Colon (tissue), 2 donors: ENCODE measurements at regions not wholly inside any gene's neighbourhood (a gene's known extent, or its start where the extent isn't known, plus 50 kb on each side); places are given as distances from the start of the nearest gene placed in this dataset.
"Not testable (repeated sequence)": the region's sequence is repeated elsewhere in the genome, so short reads cannot be mapped to it uniquely, and the experiment has no call there.

ENCODE experiments used
- FAIRE-seq: peaks from 2 replicates; lab custom pipeline; 2012; peaks lifted over from hg19 to GRCh38; lab: Jason Lieb, UNC
- donor health status: control.
- donor health status: control.

- FAIRE-seq, result no peak
These were observed 1490.0 kb upstream of the GBE1 start for GRCh38 chr3:83251490-83251889.

- no peak for FAIRE-seq
These were observed 1489.2 kb upstream of the GBE1 start for GRCh38 chr3:83250613-83251012.

DNA sequence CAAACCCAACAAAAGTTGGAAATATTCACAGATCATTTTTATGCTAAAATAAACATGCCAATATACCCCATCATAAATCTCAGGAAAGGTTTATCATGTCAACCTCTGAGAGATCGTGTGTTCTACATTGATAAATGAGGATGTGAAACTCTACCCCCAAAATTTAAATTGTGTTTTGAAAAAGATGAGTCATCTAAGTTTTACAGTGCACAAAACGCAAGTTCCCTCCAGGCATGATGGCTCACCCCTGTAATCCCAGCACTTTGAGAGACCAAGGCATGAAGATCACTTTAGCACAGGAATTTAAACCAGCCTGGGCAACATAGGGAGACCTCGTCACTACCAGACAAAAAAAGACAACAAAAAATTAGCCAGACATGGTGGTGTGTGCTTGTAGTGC is 1487.0 kb upstream of the GBE1 start:
- no peak for FAIRE-seq

DNA sequence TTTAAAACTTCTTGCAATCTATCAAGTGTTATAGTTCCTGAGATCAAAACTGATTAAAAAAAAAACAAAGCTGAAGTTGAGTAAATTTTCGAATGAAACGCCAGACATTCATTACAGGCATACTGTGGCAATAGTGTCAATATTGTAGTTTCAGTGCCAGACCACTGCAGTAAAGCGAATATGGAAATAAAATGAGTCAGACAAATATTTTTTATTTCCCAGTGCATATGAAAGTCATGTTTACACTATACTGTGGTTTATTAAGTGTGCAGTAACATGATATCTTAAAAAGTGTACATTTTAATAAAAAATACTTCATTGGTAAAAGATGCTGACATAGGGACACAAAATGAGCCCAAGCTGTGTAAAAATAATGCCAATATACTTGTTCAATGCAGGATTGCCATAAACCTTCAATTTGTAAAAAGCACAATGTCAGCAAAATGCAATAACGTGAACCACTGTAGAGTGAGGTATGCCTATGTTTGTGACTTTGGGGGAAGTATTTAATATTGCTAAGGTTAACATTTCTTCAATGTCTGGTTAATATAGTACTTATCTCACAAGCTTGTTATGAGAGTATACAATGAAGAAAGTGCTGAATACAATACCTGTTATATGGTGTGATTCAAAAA is 1473.9 kb upstream of the GBE1 start:
- no peak for FAIRE-seq

GRCh38 chr3:83233715-83234114 is 1472.3 kb upstream of the GBE1 start:
- no peak for FAIRE-seq

DNA sequence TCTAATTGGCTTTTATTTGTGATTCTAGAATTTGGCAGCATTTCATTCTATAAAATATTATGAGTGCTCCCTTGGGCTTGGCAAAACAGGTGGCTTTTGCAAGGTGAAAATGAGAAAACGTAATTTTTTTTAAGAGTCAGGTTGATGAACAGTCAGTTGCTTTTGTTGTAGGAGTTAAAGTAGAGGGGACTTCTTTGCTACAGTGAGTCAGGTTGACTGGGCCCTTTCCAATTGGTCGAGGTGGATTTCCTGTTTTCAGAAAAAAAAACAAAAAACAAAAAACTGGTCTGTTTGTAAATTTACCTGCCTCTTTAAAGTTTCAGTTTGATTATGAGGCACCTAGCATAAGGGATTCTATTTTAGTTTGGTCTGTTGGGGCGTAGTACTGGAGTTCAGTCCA is 1469.4 kb upstream of the GBE1 start:
- FAIRE-seq, result no peak

DNA sequence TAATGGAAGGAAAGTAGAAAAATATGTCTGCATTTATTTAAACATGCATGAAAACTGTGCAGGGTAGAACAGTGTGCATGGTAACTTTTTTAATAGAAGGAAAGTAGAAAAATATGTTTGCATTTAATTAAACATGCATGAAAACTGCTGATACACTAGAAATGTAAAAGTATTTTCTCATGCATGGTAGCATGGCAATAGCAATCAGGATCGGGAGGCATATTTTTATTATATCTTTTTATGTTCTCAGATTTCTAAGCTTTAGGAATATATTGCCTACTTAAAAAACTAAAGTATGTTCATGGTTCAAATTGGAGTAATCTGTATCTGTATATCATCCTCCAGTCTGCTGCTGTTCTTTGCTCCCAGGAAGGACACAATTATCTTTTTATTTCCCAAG is 1468.9 kb upstream of the GBE1 start:
- no peak for FAIRE-seq

DNA sequence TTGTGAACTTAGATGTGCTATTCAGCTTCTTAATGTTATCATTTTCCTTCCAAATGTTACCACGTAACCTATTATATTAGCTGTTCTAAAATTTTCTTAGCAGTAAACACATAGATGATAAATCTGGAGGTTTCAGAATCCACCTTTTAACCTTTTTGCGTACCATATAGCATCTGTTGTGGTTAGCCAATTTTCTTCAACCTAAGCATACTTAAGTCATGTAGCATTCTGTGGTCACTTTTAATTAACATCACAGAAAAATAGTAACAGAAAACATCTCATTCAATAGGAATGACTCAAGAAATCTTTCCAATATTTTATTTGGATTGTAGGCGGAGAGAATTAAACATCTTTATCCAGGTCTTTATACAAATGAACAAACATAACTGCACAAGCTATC is 1465.3 kb upstream of the GBE1 start:
- FAIRE-seq, result no peak

DNA sequence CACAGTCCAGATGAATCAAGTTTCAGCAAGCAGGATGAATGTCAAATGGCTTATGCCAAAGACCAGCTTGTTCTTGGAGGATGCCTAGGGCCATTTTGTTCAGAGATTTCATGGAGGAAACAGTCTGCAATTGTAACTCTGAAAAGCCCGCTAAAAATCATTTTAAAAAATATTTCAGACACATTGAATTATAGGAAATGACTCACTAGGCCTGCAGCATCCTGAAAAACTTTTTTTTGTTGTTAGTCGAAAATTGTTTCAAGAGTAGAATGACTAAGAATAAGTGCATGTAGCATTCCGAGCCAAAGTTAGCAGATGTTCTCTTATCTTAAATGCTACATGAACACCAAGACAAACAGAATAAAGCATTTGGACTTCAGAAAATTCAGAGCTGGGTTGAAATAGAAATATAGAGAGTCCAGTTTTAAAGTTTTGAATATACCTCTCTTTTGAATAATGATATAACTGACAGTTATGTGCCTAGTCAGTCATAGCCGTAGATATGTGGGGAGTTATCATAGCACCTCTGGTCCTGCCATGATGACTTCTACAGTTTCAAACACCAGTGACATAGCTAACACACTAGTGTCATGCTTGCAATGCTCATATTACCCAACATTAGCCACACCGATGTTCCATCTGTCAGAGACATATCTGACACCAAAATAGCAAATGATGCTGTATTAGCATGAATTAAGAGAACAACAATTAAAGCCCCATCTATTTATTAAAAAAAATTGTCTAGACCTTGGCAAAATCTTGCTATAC is 1462.8 kb upstream of the GBE1 start:
- FAIRE-seq, result no peak

DNA sequence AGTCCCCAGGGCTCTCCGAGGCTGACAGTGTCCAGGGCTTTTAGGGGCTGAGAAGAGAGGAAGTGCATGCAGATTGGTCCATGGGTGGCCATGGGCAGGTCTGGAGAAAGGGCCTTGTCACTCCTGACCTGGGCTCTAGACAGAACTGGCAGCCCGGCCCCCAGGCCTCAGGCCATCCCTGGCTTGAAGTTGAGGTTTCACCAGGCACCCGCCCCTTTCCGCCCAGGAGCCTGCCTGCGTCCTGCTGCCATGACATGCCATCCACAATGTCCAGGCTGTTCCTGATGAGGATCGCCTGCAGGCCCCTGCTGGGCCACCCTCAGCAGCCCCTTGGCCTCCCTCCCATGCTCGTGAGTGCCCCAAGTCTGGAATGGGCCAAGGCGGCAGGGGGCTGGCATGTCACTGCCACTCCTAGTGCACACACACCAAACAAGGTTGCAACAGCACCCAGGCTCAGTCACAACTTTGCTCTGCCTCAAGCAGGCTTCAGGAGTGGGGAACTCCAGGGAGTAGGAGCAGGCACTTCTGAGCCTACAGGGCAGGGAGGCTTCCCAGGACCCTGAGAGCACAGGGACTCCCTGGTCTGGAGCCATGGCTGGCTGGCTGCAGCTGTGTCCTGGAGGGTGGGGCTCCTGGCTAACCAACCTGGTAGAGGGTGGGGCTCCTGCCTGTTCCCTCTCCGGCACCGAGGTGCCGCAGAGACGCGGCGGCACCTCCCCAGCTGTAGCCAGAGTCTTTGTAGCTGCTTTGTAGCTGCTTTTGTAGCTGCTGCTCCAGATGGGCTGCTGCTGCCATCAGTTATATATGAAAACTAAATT is 1457.1 kb upstream of the GBE1 start:
- FAIRE-seq, result no peak

GRCh38 chr3:83217595-83218118 is 1456.2 kb upstream of the GBE1 start:
- FAIRE-seq, result not testable (repeated sequence)

DNA sequence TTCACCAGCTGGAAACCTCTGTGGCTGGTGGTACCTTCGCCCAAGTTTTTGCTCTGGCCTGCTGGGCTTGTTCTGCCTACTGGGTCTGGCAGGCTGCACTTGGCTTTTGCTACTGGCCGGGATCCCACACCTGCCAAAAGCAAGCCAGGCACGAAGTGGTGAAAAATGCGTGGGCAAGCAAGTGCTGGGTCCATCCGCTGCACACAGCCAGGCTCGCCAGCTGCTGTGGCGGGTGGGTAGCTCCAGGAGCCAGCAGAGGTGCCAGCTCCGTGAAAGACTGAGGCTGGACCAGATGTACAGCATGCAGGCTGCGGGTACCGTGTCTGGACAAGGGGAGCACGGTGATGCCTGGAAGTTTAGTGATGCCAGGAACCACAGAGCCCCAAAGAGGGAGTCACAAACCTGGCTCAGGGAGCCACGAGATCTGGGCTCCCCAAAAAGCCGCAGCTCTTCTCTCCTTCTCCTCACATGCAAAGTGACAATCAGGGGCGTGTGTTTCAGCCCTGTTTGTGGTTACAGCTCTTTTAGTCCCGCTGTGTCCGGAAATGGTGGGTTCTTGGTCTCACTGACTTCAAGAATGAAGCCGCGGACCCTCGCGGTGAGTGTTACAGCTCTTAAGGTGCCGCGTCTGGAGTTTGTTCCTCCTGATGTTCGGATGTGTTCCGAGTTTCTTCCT is 1455.6 kb upstream of the GBE1 start:
- no peak for FAIRE-seq

DNA sequence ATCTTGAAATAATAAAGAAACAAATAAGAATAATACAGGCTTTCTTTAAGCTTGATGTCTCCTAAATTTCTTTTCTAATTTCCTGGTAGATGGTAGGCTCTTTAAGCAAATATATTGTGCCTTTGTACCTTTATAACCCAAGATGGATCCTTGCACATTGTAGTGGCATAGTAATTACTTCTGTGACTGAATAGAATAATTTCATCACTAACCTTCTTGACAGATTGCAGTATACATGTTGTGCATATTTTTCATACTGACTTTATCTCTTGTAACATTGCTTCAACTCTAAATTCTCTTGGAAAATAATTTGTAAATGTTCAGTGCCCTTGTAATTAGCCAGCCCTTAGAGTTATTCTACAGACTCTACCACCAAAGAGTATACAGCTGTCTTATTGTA is 1433.8 kb upstream of the GBE1 start:
- no peak for FAIRE-seq

- FAIRE-seq, result no peak
These were observed 1432.1 kb upstream of the GBE1 start for GRCh38 chr3:83193526-83193925.

DNA sequence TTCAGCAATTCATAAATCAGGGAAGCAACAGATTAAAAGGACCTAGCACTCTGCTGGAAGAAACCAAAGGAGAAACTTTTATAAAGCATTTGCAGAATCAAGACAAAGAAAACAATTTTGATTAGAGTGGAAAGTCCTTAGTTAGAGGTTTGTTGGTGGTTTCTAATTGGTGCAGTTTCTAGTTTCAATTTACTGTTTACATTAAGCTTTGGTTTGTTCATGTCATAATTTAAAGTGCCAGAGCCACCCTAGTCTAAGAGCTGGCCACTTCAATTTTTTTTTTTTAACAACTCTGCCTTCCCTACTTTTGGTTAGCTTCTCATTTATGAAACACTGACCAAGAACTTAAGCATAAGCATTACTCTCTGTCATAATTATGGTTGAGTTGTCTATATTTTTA is 1428.2 kb upstream of the GBE1 start:
- FAIRE-seq, result no peak

GRCh38 chr3:83169473-83169872 is 1408.0 kb upstream of the GBE1 start:
- FAIRE-seq, result no peak

DNA sequence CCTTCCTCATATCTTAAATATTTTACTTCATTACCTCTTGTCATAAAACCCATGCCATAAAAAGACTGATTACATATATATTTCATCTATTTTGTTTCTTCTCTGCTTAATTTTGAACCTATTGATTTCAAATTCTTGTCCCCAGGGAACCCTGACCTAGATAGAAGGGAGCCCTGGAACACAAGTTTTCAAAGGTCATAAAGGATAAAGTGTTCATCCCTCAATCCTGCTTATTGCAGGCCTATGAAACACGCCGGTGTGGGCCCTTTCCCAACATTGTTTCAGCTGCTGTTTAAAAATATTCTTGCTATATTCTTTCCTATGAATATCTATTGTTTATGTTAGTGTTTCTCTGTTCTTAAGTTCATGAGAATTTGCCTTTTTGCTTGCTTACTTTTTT is 1389.5 kb upstream of the GBE1 start:
- no peak for FAIRE-seq

DNA sequence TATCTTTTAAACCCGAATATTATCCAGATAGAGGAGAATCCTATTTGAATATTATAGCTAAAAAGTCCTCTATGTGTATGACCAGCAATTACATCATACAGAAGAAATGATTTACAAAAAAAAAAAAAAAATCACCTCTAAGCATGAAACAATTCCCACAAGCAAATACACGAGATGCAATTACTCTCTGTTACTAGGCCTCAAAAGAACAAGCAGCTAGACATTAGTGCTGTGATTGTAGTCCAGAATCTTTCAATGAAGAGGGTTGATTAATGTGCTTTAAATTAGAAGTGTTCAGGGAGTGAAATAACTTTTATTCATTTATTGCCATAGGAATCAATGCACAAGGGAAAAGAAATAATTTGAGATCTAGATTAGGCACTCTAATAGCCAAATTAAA is 1379.5 kb upstream of the GBE1 start:
- FAIRE-seq, result no peak

DNA sequence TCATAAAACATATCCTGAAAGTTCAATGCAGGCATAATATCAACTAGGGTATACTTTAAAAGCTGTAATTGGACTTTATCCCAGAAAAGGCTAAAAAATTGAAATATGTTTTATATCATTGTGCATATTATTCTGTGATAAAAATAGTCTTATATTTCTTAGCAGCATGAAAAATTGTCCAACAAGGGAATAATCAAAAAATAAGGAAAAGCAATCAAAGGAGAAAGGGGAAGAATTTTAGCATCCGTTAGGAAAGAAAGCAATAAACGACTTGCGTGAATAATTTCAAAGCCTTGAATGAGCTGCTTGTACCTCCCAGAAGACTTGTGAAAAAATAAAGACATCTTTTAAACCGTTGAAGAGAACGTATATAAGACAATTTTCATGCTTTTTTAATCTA is 1369.8 kb upstream of the GBE1 start:
- no peak for FAIRE-seq

- no peak for FAIRE-seq
These were observed 1361.4 kb upstream of the GBE1 start for GRCh38 chr3:83122774-83123350.

DNA sequence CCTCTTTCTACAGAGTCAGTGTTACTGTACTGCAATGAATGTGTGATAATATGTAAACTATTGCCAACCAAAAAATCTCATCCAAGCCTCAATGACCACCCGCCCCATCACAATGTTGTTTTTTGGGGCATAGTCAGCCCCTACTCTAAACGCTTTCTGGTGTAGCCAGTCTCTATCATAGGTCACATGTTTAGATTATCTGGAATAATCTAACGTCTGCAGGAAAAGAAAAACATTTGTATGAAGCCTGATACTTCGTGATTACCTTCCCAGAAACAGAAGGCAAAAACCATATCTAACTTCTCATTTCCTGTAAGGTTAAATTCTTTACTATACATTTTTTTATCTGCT is 1331.8 kb upstream of the GBE1 start:
- FAIRE-seq, result no peak
